GM18861 (cell line): ENCODE measurements at regions not wholly inside any gene's neighbourhood (a gene's known extent, or its start where the extent isn't known, plus 50 kb on each side); places are given as distances from the start of the nearest gene placed in this dataset.

Experiments
- ATAC-seq: cut with Tn5 transposase; IDR thresholded peaks from one replicate; pipeline ENCODE4 v1.9.1; 2021; ENCODE audit not compliant: unreplicated experiment

GRCh38 chr7:25828468-25828867, 323.5 kb upstream of the NFE2L3 start:
- ATAC-seq = no peak

- ATAC-seq = no peak
These were observed 322.3 kb upstream of the NFE2L3 start for GRCh38 chr7:25829663-25830062.

GRCh38 chr7:25830215-25830614, 321.8 kb upstream of the NFE2L3 start:
- no peak for ATAC-seq

- no peak for ATAC-seq
These were observed 320.8 kb upstream of the NFE2L3 start for GRCh38 chr7:25831062-25831691.

GRCh38 chr7:25831831-25832411, 320.1 kb upstream of the NFE2L3 start:
- no peak for ATAC-seq

GRCh38 chr7:25832456-25832855, 319.5 kb upstream of the NFE2L3 start:
- ATAC-seq = no peak

GRCh38 chr7:25832929-25833328, 319.1 kb upstream of the NFE2L3 start:
- no peak for ATAC-seq

GRCh38 chr7:25834050-25834449, 317.9 kb upstream of the NFE2L3 start:
- ATAC-seq = no peak

- ATAC-seq = no peak
These were observed 316.8 kb upstream of the NFE2L3 start for GRCh38 chr7:25835197-25835596.

- no peak for ATAC-seq
These were observed 312.8 kb upstream of the NFE2L3 start for GRCh38 chr7:25839084-25839769.

GRCh38 chr7:25840209-25840792, 311.7 kb upstream of the NFE2L3 start:
- no peak for ATAC-seq

- no peak for ATAC-seq
These were observed 310.4 kb upstream of the NFE2L3 start for GRCh38 chr7:25841575-25841974.

- ATAC-seq = no peak
These were observed 309.7 kb upstream of the NFE2L3 start for GRCh38 chr7:25842201-25842733.

GRCh38 chr7:25843467-25843866, 308.5 kb upstream of the NFE2L3 start:
- ATAC-seq = no peak

GRCh38 chr7:25844102-25844870, 307.7 kb upstream of the NFE2L3 start:
- ATAC-seq = no peak

- ATAC-seq = no peak
These were observed 306.5 kb upstream of the NFE2L3 start for GRCh38 chr7:25845464-25845863.

GRCh38 chr7:25846722-25847121, 305.3 kb upstream of the NFE2L3 start:
- ATAC-seq = no peak

GRCh38 chr7:25847336-25848070, 304.5 kb upstream of the NFE2L3 start:
- ATAC-seq = no peak

GRCh38 chr7:25849500-25850184, 302.4 kb upstream of the NFE2L3 start:
- no peak for ATAC-seq

GRCh38 chr7:25850216-25850615, 301.8 kb upstream of the NFE2L3 start:
- no peak for ATAC-seq
